Stimulated activated CD8-positive, alpha-beta memory T cell treated with anti-CD3 and anti-CD28 coated beads, Interleukin-12 subunit alpha, Interleukin-12 subunit beta, amount 100 ng/mL, for 1 hour (primary cell): ENCODE measurements at regions not wholly inside any gene's neighbourhood (a gene's known extent, or its start where the extent isn't known, plus 50 kb on each side); places are given as distances from the start of the nearest gene placed in this dataset.
A peak's percentile ranks its signal among the peaks of the same experiment; 100 is the strongest.
"Not testable (repeated sequence)": the region's sequence is repeated elsewhere in the genome, so short reads cannot be mapped to it uniquely, and the experiment has no call there.

ENCODE experiments used
- DNase-seq: peaks from one replicate; pipeline ENCODE4 v3.0.0-alpha.2; 2020; ENCODE audit warnings: low read depth

DNA sequence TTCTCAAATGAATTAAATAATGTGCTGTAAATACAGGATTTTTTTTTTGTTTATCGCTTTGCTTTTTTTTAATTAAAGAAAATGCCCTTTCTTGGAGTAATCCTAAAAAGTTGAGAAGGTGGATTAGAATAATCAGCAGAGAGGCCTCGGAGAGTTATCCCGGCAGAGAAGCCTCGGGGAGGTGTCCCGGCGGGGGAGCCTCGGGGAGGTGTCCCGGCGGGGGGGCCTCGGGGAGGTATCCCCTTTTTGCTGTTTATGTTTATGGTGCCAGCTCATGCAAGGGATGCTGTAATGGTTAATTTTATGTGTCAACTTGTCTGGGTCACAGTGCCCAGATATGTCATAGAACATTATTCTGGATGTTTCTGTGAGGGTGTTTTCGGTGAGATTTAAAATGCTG, 263.0 kb upstream of the TRIB2 start:
- DNase-seq: no peak

DNA sequence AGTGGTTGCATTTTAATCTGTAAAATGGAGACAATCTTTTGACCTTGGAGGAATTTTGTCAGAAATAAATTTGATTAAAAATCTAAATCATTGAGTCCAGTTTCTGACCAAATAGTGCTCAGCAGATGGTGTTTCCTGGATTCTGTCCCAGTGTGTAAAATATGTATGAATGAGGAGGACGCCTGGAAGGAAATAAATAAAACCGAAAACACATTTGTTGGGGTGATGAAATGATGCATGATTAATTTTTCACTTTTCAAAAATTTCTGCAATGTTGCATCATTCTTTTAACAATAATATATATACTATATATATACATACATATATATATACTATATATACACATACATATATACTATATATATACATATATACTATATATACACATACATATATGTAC, 261.1 kb upstream of the TRIB2 start:
- DNase-seq: no peak

- peak; percentile 47 for DNase-seq
Observed at GRCh38 chr2:12456293-12457106, 260.2 kb upstream of the TRIB2 start.

- DNase-seq: no peak
Observed at GRCh38 chr2:12457831-12458230, 258.9 kb upstream of the TRIB2 start.

GRCh38 chr2:12463189-12463588, 253.5 kb upstream of the TRIB2 start:
- DNase-seq: no peak

DNA sequence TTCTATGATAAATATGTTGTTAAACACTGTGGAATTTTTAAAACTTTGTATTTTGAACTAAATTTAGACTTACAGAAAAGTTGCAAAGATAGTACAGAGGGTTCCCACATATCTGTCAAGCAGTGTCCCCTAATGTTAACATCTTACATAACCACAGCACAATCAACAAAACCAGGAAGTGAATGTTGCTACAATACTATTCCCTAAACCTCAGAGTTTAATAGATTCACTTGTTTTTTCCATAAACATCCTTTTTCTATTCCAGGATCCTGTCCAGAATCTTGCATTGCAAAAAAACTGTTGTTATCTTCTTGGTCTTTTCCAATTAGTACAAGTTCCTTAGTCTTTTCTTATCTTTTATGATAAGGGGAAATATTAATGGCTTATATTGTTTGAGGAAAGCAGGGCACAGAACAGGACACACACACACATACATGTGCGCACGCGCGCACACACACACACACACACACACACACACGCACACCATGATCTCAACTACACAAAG, 251.1 kb upstream of the TRIB2 start:
- no peak for DNase-seq

DNA sequence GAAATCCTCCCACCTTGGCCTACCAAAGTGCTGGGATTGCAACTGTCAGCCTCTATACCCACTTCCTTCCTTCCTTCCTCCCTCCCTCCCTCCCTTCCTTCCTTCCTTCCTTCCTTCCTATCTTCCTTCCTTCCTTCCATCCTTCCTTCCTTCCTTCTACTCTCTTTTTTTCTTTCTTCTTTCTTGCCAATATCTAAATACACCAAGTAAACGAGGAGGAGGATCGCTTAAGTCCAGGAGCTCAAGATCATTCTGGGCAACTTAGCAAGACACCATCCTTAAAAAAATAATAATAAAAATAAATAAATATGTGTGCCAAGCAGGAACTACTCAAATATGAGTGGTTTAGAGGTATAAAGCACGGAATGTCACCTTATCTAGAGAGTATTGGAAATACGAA, 249.4 kb upstream of the TRIB2 start:
- no peak for DNase-seq

DNA sequence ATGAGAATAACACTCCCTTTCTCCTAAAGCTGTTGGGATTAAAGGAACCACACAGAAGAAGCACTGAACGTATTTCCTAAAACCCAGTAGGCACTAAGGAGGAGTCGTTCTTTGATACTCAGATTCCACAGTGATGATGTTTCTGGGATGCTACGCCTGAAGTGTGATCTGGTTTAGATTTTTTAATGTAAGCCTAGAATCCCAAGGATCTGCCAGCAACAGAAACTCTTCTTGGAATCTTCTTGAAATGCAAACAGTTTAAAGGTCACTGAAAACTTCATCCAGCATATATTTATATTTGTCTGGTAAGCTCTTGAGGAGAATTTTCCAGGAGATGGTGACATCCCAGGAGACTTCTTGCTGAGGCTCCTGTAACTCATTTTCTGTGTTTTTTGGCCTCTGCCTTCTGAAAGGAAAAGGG, 247.6 kb upstream of the TRIB2 start:
- DNase-seq: no peak

DNA sequence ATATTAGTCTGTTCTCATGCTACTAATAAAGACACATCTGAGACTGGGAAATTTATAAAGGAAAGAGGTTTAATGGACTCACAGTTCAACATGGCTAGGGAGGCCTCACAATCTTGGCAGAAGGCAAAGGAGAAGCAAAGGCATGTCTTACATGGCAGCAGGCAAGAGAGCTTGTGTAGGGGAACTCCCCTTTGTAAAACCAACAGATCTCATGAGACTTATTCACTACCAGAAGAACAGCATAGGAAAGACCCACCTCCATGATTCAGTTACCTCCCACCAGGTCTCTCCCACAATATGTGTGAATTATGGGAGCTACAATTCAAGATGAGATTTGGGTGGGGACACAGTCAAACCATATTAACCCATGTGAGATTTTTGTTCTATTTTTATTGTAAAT, 244.5 kb upstream of the TRIB2 start:
- not testable (repeated sequence) for DNase-seq

- DNase-seq: no peak
Observed at GRCh38 chr2:12478151-12479064, 238.3 kb upstream of the TRIB2 start.

DNA sequence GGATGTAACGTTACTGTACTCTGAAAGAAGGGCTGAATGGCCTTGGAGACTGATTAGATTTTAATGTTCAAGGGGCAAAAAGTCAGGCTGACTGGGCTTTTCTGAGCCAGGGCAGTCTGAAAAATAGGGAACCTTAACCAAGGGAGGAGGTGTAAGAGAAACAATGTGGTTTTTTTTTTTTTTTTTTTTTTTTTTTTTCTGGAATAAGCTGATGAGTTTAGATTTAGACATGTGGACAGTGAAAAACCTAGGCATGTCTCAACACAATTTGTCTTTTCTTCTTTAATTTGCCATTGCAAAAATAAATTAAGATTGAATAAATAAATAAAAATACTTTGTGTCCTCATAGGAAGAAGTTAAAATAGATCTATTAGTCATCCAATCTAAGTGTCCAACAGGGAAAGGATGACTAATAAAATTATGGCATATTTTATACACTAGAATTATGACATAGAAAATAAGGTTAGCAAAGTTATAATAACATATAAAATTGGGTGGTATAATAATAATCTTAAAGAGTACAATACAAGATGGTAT, 237.6 kb upstream of the TRIB2 start:
- DNase-seq: no peak

- DNase-seq: no peak
Observed at GRCh38 chr2:12484536-12485115, 232.1 kb upstream of the TRIB2 start.

DNA sequence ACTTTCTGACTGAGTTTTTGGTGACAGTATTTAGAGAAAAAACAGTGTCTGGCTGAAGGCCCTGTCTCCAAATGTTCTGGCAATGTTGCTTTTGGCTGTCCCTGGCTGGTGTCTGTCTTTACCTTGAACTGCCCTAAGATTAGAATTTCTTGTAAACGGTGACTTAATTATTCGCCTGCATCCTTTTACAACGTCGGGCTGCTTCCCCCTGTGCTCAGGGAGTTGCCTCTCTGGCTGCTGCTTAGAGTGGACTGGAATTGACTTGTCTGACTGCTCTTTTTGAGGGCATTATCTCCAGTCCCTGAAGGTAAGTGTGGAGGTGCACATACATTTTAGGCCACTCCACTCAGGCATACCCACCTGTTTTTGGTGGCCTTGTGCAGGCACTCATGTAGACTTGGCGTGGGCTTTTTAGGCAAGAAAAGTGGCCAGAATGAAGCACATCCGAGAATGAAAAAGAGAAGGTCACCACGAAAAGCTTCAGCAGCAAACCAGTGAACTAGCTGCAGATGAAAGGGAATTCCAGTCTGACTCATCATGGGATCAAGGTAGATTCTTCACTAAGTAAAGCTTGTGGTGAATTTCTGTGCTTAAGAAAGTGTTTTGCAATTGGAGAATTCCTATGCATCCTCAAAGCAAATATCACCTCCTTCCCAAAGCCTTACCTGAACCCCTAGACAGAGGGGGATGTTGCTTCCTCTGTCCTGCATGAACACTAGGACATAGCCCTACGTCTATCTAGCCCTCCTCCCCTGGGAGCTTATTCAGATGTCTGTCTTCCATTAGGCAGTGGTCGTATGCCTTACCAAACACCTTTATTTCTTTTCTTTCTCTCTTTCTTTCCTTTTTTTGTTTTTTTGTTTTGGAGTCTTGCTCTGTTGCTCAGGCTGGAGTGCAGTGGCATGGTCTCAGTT, 230.3 kb upstream of the TRIB2 start:
- no peak for DNase-seq

GRCh38 chr2:12487253-12488004, 229.3 kb upstream of the TRIB2 start:
- no peak for DNase-seq

- DNase-seq: no peak
Observed at GRCh38 chr2:12488352-12489318, 228.1 kb upstream of the TRIB2 start.

- no peak for DNase-seq
Observed at GRCh38 chr2:12490641-12491040, 226.1 kb upstream of the TRIB2 start.

GRCh38 chr2:12492360-12492759, 224.4 kb upstream of the TRIB2 start:
- not testable (repeated sequence) for DNase-seq

- no peak for DNase-seq
Observed at GRCh38 chr2:12493031-12493513, 223.7 kb upstream of the TRIB2 start.

DNA sequence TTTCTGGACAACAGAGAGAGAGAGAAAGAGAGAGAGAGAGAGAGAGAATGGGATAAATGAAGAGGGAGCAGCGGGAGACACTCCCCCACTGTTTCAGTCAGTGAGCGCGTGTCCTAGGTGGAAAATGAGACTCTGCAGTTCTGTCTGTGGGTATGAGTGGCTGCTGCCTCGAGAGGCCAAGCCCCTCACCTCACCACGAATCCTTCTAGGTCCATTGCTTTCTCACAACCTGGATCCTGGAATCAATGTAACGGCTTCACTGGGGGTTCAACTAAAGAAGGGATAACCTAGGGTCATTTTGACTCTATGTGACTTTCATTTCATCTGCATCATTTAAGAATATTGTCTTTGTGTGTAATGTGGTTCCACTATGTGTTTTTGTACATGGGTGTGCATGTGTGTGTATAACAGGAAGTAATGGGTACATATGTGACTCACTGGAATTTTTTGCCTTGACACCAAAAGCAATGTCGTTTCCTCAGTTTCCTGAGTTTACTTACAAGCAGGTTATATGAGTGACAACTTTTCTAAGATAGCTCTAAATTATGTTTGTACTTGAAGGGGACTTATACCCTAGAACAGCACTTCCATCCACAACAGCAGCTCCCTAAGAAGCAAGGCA, 221.4 kb upstream of the TRIB2 start:
- no peak for DNase-seq
